ENCODE measurements at regions not wholly inside any gene's neighbourhood (a gene's known extent, or its start where the extent isn't known, plus 50 kb on each side); places are given as distances from the start of the nearest gene placed in this dataset.

- TF ChIP-seq EZH2phosphoT487 (conservative IDR thresholded peaks at IDR 0.05; ENCODE audit: low read length) (no peak), CTCF (IDR thresholded peaks at IDR 0.05; ENCODE audit: insufficient read depth, low read length, poor library complexity, severe bottlenecking) (no peak)
These were observed 66.1 kb upstream of the OLFM1 start for GRCh38 chr9:135021393-135021789.

Data from SU-DHL-6 (cell line).